ENCODE measurements at regions not wholly inside any gene's neighbourhood (a gene's known extent, or its start where the extent isn't known, plus 50 kb on each side); places are given as distances from the start of the nearest gene placed in this dataset.

DNA sequence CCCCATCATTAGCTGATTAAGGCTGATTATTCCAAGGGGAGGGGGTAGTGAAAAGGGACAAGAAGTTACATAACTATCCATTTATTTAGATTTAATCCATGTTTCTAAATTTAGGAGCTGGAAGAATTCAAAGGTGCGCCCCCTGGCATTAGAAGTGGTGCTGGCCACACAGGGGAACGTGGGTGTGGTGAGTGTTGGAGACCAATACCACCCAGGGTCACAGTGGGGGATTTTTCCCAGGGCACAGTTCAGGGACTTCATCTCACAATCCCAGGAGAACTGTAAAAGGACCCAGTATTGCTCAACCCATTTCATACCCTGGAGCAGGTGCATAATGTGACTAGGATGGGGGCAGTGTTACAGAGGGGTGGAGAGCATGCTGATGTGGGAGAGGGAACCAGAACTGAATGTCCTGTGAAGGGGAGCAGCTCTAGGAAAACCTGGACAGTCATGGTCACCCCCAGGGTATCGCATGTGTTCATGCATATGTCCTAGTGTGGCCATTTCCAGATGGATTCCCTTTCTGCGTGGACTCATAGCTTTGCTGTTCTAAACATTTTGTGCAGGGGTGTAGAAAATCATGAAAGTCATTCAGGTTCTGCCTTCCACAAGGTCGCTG lies 110.3 kb downstream of the LSM3 start:
- no peak for FAIRE-seq

DNA sequence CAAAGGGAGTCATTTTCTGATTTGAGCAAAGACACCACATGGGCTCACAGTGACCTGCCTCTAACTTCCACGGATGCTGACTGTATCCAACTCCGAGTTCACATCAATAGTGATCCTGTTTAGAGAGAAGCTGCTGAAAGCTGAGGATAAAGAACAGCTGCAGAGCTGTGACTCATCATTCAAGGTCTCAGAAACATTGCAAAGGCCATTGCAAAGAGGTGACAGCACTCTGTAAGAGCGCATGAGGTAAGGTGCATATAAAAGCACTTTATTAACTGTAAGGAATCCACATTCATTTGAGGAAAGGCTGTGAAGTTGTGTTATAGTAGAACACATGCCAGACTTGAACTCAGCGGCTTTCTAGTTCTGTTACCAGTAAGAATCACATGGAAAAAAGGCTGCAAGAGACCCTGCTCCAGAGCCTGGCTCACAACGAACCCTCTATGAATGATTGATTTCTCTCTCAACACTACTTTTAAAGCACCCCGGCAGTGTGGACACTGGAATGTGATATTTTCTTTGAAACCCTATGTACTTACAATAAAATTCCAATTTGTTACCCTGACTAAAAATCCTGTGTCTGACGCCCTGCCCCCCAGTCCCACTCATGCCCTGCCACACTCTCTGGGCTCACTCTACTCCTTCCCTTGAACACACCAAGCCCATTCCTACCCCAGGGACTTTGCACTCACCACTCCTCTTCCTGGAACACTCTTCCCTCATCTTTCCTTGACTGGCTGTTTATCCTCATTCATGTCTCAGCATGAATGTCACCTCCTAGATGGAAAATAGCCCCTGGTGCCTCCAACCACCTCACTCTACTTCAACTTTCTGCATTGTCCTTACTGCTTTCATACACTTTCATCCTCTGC lies 111.2 kb downstream of the LSM3 start:
- FAIRE-seq: no peak

GRCh38 chr3:14290631-14291385 lies 111.6 kb upstream of the SLC6A6 start:
- FAIRE-seq: no peak

- FAIRE-seq: no peak
Measured at GRCh38 chr3:14295037-14295436, 107.4 kb upstream of the SLC6A6 start.

- no peak for FAIRE-seq
Measured at GRCh38 chr3:14295801-14296200, 106.6 kb upstream of the SLC6A6 start.

DNA sequence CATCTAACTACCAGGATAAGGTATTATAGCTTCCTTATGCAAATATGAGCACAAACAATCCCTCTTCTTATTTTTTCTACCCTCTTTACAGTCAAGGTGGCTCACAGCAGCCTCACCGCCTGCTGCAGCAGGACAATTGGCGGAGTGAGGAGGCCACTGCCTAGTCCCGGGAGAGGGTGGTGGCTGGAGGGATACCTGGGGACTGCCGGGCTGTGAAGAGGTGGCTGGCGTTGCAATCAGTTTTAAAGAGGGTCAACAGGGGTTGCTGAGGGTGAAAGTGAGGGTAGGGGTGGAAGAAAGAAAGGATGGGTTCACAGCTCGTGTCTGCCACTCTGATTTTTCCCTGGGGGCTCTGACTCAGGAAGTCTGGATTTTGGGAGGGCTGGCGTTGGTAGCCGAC lies 105.1 kb upstream of the SLC6A6 start:
- FAIRE-seq: no peak

DNA sequence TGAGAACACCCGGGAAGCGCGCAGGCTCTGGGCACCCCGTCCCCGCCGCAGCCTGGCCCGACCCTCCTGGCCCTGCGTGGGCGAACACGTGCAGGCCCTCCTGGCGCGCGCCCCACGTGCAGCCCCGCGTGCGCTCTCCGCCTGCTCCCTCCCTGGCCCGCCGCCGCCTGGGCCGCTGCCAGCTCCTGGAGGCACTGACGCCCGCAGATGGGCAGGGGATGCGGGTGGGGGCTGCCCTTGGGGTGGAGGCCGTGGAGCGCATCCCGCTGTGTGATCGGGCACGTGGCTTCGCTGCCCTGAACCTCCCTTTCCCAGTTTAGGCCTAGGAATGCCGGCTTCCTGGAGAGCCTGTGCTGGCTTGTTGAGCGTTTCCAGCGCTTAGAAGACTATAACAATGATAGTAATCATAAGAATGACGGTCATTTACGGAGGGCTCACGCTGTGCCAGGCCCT lies 104.6 kb upstream of the SLC6A6 start:
- FAIRE-seq: no peak

DNA sequence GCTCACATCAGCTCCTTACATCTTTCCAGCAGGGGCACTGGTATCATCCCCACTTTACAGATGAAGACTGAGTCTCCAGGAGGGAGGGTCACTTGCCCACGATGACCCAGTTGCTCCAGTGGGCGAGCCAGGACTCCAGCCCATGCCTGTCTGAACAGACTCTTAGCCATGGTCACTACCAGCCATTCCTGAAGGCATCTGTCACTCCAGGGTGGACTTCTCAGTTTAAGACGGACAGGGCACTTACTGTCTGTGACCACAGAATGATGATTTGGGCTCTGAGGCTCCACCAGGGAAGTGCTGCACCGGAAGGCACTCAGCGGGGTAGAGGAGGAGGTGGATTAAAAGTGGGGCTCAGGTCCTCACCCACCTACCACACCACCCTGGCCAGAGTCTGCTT lies 104.0 kb upstream of the SLC6A6 start:
- FAIRE-seq: no peak

- no peak for FAIRE-seq
Measured at GRCh38 chr3:14298991-14299555, 103.3 kb upstream of the SLC6A6 start.

GRCh38 chr3:14299767-14300166 lies 102.6 kb upstream of the SLC6A6 start:
- FAIRE-seq: no peak

GRCh38 chr3:14300721-14301399 lies 101.5 kb upstream of the SLC6A6 start:
- no peak for FAIRE-seq

- FAIRE-seq: no peak
Measured at GRCh38 chr3:14301558-14301957, 100.8 kb upstream of the SLC6A6 start.

DNA sequence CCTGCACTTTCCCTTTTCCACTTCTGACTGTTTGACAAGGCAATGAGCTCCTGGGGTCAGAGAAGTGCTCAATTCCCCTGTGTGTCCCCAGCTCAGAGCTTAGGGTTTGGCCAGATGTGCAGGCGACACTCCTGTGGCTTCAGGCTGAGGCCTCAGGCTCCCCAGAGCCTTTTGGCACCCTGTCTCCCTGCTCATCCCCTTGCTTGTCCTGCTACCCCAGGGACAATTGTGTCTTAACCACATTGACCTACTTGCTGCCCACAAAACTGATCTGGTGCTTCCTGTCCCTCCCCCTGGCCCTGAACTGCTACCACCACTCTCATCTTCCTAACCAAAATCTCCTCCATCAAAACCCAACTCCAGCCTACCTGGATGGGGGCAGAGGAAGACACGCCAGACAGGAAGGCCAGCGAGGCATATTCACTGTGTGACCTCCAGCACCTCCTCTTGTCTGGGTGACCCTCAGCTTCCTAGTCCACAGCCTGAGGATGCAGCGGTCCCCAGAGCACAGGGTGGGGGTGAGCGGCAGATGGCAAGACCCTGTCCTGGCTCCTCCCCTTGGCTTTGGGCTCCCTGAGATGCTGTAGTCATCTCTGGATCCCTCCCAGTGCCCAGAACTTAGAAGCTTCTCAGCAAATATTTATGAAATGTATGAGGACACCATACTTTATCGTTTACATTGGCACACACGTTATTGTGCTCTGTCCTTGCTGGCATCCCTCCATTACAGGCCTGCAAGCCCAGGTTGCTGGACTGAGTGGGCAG lies 98.9 kb upstream of the SLC6A6 start:
- FAIRE-seq: no peak

DNA sequence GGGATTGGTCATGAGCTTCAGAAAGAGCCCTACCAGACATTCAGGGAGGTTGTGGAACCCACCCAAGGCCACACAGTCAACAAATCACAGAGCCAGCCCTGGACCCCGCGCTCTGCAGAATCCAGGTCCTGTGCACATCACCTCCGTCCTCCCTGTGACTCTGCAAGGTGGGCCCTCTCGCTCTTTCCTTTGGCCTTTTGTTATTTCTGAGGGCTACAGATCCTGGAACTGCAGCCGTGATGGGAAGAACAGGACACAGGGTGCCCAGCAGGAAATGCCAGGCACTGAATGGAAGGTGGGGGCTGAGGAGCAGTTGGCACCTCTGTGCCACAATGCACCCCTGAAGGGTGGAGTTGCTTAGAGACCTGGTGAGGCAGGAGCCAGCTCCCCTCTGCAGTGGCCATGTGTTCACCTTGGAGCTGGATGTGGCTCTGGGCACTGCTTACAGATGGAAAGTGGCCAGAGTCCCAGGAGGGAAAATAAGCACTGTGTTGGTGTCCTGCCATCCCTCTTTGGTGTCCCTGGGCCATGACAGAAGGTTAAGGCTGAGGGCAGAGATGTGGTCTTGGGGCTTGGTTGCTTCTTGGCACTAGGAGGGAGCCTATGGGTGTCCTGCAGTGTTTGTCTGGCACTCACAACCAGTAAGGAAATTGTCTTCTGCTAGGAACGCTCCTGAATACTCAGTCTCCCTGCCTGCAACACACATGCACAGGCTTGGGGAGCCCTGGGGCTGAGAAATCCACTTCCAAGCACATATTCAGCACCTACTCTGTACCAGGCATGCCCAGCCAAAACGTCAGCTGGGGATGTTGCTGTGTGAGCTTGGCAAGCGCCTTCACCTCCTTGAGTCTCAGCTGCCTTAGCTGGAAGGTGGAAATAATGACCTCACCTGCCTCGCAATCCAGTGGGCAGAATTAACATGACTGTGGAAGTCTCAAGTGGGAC lies 98.0 kb upstream of the SLC6A6 start:
- FAIRE-seq: no peak

DNA sequence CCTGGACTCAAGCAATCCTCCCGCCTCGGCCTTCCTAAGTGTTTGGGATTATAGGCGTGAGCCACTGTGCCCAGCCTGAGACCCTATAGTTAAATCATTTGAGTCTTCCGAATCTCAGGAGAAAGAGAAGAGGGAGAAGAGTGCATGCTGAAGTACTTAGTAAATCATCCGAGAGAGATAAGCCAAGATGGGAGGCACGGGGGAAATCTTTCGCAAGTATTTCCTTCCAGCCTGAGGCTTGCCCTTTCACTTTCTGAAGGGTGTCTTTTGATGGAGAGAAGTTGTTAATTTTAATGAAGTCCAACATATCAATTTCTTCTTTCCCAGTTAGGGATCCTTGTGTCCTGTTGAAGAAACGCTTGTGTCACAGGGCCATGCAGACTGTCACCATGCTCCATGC lies 97.1 kb upstream of the SLC6A6 start:
- FAIRE-seq: no peak

DNA sequence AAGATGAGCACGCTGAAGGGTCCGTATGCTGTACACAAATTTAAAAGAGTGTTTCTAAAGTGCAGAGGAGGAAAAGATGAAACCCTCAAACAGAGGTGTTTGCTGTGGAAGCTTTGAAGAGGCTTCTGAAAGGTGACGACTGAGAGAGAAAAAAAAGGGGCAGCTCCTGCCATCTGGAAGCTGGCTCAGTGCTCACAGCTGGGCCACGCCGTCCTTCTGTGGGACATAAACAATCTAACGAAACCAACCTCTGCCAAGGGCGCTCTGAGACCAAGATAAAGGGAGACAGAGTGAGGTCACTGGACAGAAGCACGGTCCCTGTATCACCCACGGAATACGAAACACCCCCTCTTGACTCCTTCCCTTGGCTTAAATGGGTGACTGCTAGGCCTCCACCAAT lies 96.3 kb upstream of the SLC6A6 start:
- no peak for FAIRE-seq

DNA sequence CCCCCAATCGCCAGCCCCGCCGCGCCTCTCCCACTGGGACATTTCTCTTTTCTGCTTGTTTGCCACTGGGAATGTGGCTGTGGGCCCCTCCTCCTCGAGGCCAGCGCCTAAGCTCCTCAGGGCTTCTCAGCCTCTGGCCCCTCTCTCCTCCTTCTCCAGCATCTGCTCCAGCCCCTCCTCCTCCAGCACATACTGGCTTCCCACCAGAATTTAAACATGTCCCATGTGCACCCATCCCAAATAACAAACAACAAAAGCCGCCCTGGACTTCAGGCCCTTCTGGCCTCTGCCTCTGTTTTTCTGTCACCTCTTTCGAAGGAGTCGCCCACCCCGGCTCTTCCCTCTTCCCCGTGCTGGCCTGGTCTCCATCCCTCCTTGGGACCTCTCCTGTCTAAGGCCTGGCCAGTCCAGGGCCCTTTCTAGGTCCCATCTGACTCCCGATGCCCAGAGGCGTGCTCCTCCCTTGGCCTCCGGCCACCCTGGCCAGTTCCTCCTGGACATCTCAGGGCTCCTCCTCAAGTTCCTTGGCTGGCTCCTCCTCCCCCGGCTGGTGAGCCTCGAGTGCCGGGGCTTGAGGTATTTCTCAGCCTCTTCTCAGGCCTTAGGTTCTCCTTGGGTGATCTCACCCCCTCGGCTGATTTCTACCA lies 94.6 kb upstream of the SLC6A6 start:
- FAIRE-seq: no peak

DNA sequence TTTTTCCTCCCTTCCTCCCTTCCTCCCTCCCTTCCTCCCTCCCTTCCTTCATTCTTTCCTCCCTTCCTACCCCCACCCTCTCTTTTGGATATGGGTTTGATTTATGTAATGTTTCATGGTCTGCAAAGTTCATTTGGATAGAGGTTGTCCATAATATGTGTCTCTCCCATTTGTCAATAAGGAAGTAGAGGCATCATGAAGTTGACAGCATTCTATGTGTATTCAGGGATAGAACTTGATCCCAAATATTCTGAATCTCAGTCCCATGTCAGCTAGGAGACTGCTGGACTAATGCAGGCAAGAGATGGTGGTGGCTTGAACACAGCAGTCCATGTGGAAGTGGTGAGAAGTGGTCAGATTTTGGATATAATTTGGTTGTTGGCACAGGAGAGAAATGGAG lies 90.7 kb upstream of the SLC6A6 start:
- no peak for FAIRE-seq

DNA sequence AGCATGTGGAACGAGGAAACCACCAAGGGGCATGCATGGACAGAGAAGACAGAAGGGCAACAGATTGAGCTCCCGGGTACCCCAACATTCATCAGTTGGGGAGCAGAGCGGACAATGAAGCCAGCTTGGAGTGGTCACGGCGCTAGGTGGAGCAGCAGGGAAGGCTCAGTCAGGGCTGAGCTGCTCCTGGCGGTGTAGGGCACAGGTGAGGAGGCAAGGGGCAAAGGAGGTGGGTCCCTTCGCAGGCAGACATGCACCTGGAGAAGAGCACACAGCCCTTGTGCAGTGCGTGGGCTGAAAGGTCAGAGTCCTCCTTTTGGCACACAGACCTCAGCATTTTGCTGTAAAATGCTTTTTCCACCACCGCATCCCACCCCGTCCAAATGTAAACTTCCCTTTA lies 90.0 kb upstream of the SLC6A6 start:
- FAIRE-seq: no peak

DNA sequence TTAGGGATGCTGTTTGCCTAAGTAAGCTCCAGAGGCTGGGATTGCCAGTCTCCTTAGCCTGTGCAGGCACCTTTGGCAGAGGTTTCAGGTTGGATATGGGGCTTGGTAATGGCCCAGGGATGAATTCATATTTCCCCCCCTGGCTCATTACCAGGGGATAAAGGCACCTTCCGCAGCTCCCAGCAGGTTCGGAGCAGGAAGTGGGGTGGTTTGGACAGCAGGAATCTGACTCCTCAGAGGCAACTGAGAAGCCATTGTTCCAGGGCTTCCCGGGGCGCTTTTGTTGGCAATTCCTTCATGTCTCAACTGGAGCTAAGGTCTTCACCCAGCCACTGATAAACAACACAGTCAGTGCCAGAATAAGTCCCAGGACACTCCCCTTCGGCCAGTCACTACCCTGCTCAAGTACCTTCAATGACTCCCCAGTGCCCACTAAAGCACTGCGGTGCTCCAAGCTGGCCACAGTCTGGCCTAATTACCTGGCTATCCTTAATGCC lies 85.3 kb upstream of the SLC6A6 start:
- no peak for FAIRE-seq
